Loucy (cell line): ENCODE measurements at regions not wholly inside any gene's neighbourhood (a gene's known extent, or its start where the extent isn't known, plus 50 kb on each side); places are given as distances from the start of the nearest gene placed in this dataset.

Experiments used
- H2AFZ ChIP-seq: fragments of 200-600 bp; sonication (generic); 2 replicates; pipeline ENCODE4 v1.6.0; 2016; ENCODE audit warnings: antibody characterized with exemption, mild to moderate bottlenecking, low read length, moderate library complexity
- H3F3A ChIP-seq: fragments of 200-600 bp; 2 replicates; pipeline ENCODE4 v1.6.0; 2016; ENCODE audit warnings: antibody characterized with exemption, low read depth, mild to moderate bottlenecking
- H3K27me3 ChIP-seq: fragments of 200-600 bp; sonication (generic); 2 replicates; pipeline ENCODE4 v1.6.1; 2014; ENCODE audit warnings: low read length, mild to moderate bottlenecking; ENCODE audit not compliant: insufficient read depth, poor library complexity, severe bottlenecking
- H3K36me3 ChIP-seq: fragments of 200-600 bp; sonication (generic); 2 replicates; pipeline ENCODE4 v1.6.1; 2016; ENCODE audit warnings: low read length; ENCODE audit not compliant: insufficient read depth
- H3K4me1 ChIP-seq: fragments of 200-600 bp; sonication (generic); 2 replicates; pipeline ENCODE4 v1.5.1; 2014; ENCODE audit warnings: low read length, mild to moderate bottlenecking; ENCODE audit not compliant: insufficient read depth, poor library complexity, severe bottlenecking
- H3K4me2 ChIP-seq: fragments of 200-600 bp; sonication (generic); 2 replicates; pipeline ENCODE4 v1.6.0; 2014; ENCODE audit warnings: antibody characterized with exemption, low read length, low read depth, mild to moderate bottlenecking; ENCODE audit not compliant: poor library complexity, severe bottlenecking
- H3K4me3 ChIP-seq: fragments of 200-600 bp; sonication (generic); 2 replicates; pipeline ENCODE4 v1.5.1; 2014; ENCODE audit warnings: low read length, mild to moderate bottlenecking, mixed read lengths; ENCODE audit not compliant: poor library complexity, severe bottlenecking
- H3K79me2 ChIP-seq: fragments of 200-600 bp; sonication (generic); 2 replicates; pipeline ENCODE4 v1.6.1; 2014; ENCODE audit warnings: low read length; ENCODE audit not compliant: insufficient read depth
- H3K9ac ChIP-seq: fragments of 200-600 bp; sonication (generic); 2 replicates; pipeline ENCODE4 v1.6.0; 2014; ENCODE audit warnings: mild to moderate bottlenecking, low read depth, low read length, moderate library complexity; ENCODE audit not compliant: poor library complexity, severe bottlenecking
- H3K9me2 ChIP-seq: fragments of 200-600 bp; sonication (generic); replicated peaks from 2 replicates; pipeline ENCODE4 v1.6.1; 2016; ENCODE audit warnings: low read depth, low read length, mixed read lengths
- H3K9me3 ChIP-seq: fragments of 200-600 bp; sonication (generic); 2 replicates; pipeline ENCODE4 v1.6.1; 2014; ENCODE audit warnings: mild to moderate bottlenecking, antibody characterized with exemption, low read length, low read depth; ENCODE audit not compliant: insufficient read depth
- H4K20me1 ChIP-seq: fragments of 200-600 bp; sonication (generic); 2 replicates; pipeline ENCODE4 v1.6.0; 2014; ENCODE audit warnings: antibody characterized with exemption, low read length, mild to moderate bottlenecking; ENCODE audit not compliant: insufficient read depth, poor library complexity, severe bottlenecking
- EZH2phosphoT487 ChIP-seq: fragments of 200-600 bp; IDR thresholded peaks from 2 replicates; pipeline ENCODE4 v1.6.1; 2018; ENCODE audit warnings: antibody characterized with exemption, mild to moderate bottlenecking, moderate library complexity, borderline replicate concordance
- TF ChIP-seq, protein P1 (sequence below): fragments of 200-600 bp; sonication (generic); conservative IDR thresholded peaks from 2 replicates; pipeline ENCODE4 v1.5.1; 2014; ENCODE audit warnings: mild to moderate bottlenecking, antibody characterized with exemption, low read length

DNA sequence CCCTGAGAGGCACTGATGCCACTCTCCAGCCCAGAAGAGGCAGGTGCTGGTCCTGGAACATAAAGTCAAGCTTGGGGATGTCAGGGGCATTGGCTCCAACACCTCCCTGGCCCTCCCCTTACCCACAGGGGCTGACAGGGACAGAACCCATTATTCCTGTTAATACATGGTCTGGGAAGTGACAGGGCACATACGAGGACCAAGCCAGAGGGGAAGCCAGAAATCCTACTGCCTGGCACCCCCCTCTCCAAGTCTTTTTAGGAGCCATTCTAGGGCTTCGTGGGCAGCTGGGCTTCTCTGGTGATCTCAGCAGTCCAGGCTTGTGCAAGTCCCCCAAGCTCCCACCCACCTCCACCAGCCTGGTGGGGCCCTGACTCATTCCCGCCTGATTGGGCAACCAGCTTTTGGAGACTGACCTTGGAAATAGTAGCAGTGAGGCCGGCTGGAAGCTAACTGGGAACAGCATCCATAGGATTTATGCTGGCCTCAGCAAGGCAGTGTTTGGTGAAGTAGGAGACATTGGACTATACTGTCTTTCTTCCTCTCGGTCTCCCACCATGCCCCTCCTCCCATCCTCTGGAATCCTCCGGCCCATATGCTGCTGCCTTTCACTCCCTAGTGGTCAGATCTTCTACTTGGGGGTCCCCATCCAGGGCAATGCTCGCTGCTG lies 86.4 kb upstream of the HK2 start:
- H2AFZ ChIP-seq: no peak overlapping the region
- no peaks in the 10 kb centered on the region for H3K79me2 ChIP-seq
- no peak overlapping the region for H3K4me3 ChIP-seq
- H3K9ac ChIP-seq: no peak overlapping the region
- no peaks in the 10 kb centered on the region for H3K36me3 ChIP-seq
- H3K4me1 ChIP-seq: no peaks in the 10 kb centered on the region
- no peaks in the 10 kb centered on the region for H4K20me1 ChIP-seq
- H3K4me2 ChIP-seq: no peak overlapping the region
- TF ChIP-seq, protein P1, sequence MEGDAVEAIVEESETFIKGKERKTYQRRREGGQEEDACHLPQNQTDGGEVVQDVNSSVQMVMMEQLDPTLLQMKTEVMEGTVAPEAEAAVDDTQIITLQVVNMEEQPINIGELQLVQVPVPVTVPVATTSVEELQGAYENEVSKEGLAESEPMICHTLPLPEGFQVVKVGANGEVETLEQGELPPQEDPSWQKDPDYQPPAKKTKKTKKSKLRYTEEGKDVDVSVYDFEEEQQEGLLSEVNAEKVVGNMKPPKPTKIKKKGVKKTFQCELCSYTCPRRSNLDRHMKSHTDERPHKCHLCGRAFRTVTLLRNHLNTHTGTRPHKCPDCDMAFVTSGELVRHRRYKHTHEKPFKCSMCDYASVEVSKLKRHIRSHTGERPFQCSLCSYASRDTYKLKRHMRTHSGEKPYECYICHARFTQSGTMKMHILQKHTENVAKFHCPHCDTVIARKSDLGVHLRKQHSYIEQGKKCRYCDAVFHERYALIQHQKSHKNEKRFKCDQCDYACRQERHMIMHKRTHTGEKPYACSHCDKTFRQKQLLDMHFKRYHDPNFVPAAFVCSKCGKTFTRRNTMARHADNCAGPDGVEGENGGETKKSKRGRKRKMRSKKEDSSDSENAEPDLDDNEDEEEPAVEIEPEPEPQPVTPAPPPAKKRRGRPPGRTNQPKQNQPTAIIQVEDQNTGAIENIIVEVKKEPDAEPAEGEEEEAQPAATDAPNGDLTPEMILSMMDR: no peak
- TF ChIP-seq EZH2phosphoT487: no peak
- no peaks in the 10 kb centered on the region for H3F3A ChIP-seq
- no peaks in the 10 kb centered on the region for H3K27me3 ChIP-seq
- no peaks in the 10 kb centered on the region for H3K9me3 ChIP-seq
- no peaks in the 10 kb centered on the region for H3K9me2 ChIP-seq

DNA sequence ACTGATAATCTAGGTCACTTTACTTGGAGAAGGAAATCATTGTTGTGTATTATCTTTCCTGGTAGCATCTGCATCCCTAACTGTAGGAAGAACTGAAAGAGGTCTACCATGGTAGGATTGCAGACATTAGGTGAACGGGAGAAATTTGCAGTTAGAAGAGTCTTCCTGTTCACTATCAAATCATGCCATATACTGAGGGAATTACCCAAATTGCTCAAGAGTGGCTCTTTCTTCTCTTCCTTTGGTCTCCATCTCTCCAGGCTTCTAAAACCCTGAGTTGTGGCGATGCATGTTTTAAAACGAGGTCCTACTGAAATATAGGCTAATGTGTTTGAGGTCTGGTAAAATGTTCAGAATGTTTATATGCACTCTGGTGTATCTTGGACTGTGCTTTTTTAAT lies 85.3 kb upstream of the HK2 start:
- Histone ChIP-seq H2AFZ (no peak overlapping the region), H3K79me2 (no peaks in the 10 kb centered on the region)

DNA sequence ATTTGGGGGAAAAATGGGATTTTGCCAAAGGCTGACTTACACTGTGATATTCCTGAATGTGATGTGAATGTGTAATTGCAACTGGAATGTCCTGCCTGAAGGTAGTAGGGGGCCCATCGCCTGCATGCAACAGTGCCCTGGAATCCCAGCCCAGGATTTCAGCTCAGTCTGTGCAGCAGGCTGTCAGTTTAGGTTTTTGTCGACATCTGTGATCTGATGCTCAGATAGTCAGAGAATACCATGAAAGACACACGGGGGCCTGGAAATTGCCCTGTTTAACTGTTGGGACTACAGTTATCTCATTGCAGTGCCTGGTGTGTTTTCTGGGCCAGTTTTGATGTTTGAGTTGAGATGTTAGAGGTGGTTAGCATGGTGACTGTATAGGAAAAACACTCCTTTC lies 84.5 kb upstream of the HK2 start:
- no peak overlapping the region for H3K4me3 ChIP-seq
- H3K9me2 ChIP-seq: no peaks in the 10 kb centered on the region
- no peaks in the 10 kb centered on the region for H3K27me3 ChIP-seq
- no peaks in the 10 kb centered on the region for H3K9me3 ChIP-seq
- no peaks in the 10 kb centered on the region for H3K79me2 ChIP-seq
- no peak overlapping the region for H2AFZ ChIP-seq
- H3K36me3 ChIP-seq: no peaks in the 10 kb centered on the region
- H3F3A ChIP-seq: no peaks in the 10 kb centered on the region
- no peak for TF ChIP-seq EZH2phosphoT487
- TF ChIP-seq, protein P1: no peak
- H3K4me2 ChIP-seq: no peak overlapping the region
- no peaks in the 10 kb centered on the region for H4K20me1 ChIP-seq
- no peak overlapping the region for H3K9ac ChIP-seq
- H3K4me1 ChIP-seq: no peaks in the 10 kb centered on the region

More for the DNA sequence above, 85.3 kb upstream of the HK2 start:
- TF ChIP-seq EZH2phosphoT487: no peak
- TF ChIP-seq, protein P1: no peak
- no peaks in the 10 kb centered on the region for H3K9me3 ChIP-seq
- H3K9me2 ChIP-seq: no peaks in the 10 kb centered on the region
- H3K36me3 ChIP-seq: no peaks in the 10 kb centered on the region
- no peaks in the 10 kb centered on the region for H3F3A ChIP-seq
- no peaks in the 10 kb centered on the region for H4K20me1 ChIP-seq
- no peak overlapping the region for H3K9ac ChIP-seq
- H3K4me1 ChIP-seq: no peaks in the 10 kb centered on the region
- H3K27me3 ChIP-seq: no peaks in the 10 kb centered on the region
- no peak overlapping the region for H3K4me2 ChIP-seq
- no peak overlapping the region for H3K4me3 ChIP-seq
